ENCODE measurements at regions not wholly inside any gene's neighbourhood (a gene's known extent, or its start where the extent isn't known, plus 50 kb on each side); places are given as distances from the start of the nearest gene placed in this dataset.

GRCh38 chr13:111612886-111613285 is 292.4 kb downstream of the TEX29 start:
- no peak for DNase-seq (ENCODE audit: low read depth)
- no peak for TF ChIP-seq CTCF (conservative IDR thresholded peaks at IDR 0.05; ENCODE audit: control insufficient read depth, insufficient read depth, low read depth, low read length)

GRCh38 chr13:111614009-111614408 is 293.6 kb downstream of the TEX29 start:
- TF ChIP-seq CTCF (conservative IDR thresholded peaks at IDR 0.05; ENCODE audit: control insufficient read depth, insufficient read depth, low read depth, low read length) = no peak
- no peak for DNase-seq (ENCODE audit: low read depth)

More at GRCh38 chr13:111612886-111613285, 292.4 kb downstream of the TEX29 start:
- no peak overlapping the region for H3K4me3 ChIP-seq (ENCODE audit: control insufficient read depth, low read depth, low read length)

GRCh38 chr13:111614613-111615012 is 294.2 kb downstream of the TEX29 start:
- no peak for TF ChIP-seq CTCF (conservative IDR thresholded peaks at IDR 0.05; ENCODE audit: control insufficient read depth, insufficient read depth, low read depth, low read length)
- no peak overlapping the region for H3K4me3 ChIP-seq (ENCODE audit: control insufficient read depth, low read depth, low read length)
- DNase-seq (ENCODE audit: low read depth) = no peak

More at GRCh38 chr13:111614009-111614408, 293.6 kb downstream of the TEX29 start:
- no peak overlapping the region for H3K4me3 ChIP-seq (ENCODE audit: control insufficient read depth, low read depth, low read length)

GRCh38 chr13:111616203-111616602 is 295.8 kb downstream of the TEX29 start:
- no peak overlapping the region for H3K4me3 ChIP-seq (ENCODE audit: control insufficient read depth, low read depth, low read length)
- TF ChIP-seq CTCF (conservative IDR thresholded peaks at IDR 0.05; ENCODE audit: control insufficient read depth, insufficient read depth, low read depth, low read length) = no peak
- no peak for DNase-seq (ENCODE audit: low read depth)

- no peak overlapping the region for H3K4me3 ChIP-seq (ENCODE audit: control insufficient read depth, low read depth, low read length)
- no peak for DNase-seq (ENCODE audit: low read depth)
- no peak for TF ChIP-seq CTCF (conservative IDR thresholded peaks at IDR 0.05; ENCODE audit: control insufficient read depth, insufficient read depth, low read depth, low read length)
Measured at GRCh38 chr13:111620166-111620565, 299.7 kb downstream of the TEX29 start.

GRCh38 chr13:111620586-111620985 is 300.1 kb downstream of the TEX29 start:
- H3K4me3 ChIP-seq (ENCODE audit: control insufficient read depth, low read depth, low read length) = no peak overlapping the region
- no peak for TF ChIP-seq CTCF (conservative IDR thresholded peaks at IDR 0.05; ENCODE audit: control insufficient read depth, insufficient read depth, low read depth, low read length)
- DNase-seq (ENCODE audit: low read depth) = no peak

- H3K4me3 ChIP-seq (ENCODE audit: control insufficient read depth, low read depth, low read length) = no peak overlapping the region
- TF ChIP-seq CTCF (conservative IDR thresholded peaks at IDR 0.05; ENCODE audit: control insufficient read depth, insufficient read depth, low read depth, low read length) = no peak
- DNase-seq (ENCODE audit: low read depth) = no peak
Measured at GRCh38 chr13:111621164-111621563, 300.7 kb downstream of the TEX29 start.
